Naive thymus-derived CD4-positive, alpha-beta T cell (primary cell): ENCODE measurements at regions not wholly inside any gene's neighbourhood (a gene's known extent, or its start where the extent isn't known, plus 50 kb on each side); places are given as distances from the start of the nearest gene placed in this dataset.
"Not testable (repeated sequence)": the region's sequence is repeated elsewhere in the genome, so short reads cannot be mapped to it uniquely, and the experiment has no call there.

ENCODE experiments used
- ATAC-seq: fragments of 150-1000 bp; cut with Tn5 transposase; 2 replicates; pipeline ENCODE4 v1.10.0; 2021; ENCODE audit warnings: mild to moderate bottlenecking, moderate library complexity
- CTCF ChIA-PET: fragments of 350-600 bp; sonication (Branson Sonifier 250); formaldehyde crosslinking; loops from one replicate; lab custom pipeline; 2021; ENCODE audit warnings: antibody characterized with exemption; lab: Charles Lee
- POLR2A ChIA-PET: fragments of 350-600 bp; sonication (Branson Sonifier 250); formaldehyde crosslinking; loops from one replicate; lab custom pipeline; 2021; ENCODE audit warnings: antibody characterized with exemption, inconsistent platforms; lab: Charles Lee
- DNase-seq, 9 donors: peaks; one replicate each; pipeline versions ENCODE4 v3.0.0 to v3.0.0-alpha.2; 2020 to 2022; ENCODE audit warnings: mixed read lengths in 1 of 9
- H3K27ac ChIP-seq: one replicate; pipeline ENCODE4 v1.7.0; 2013; ENCODE audit warnings: mild to moderate bottlenecking, low read depth, low read length, moderate library complexity
- H3K27me3 ChIP-seq, 2 donors: one replicate each; pipeline ENCODE4 v1.7.0; 2013; ENCODE audit warnings: low read length in 2 of 2, mild to moderate bottlenecking in 2 of 2, moderate library complexity in 2 of 2; ENCODE audit not compliant: control insufficient read depth in 2 of 2, insufficient read depth in 2 of 2
- H3K36me3 ChIP-seq, 3 experiments: 1 replicate in 2 of 3; 2 replicates in 1 of 3; pipeline ENCODE4 v1.7.0; 2013; ENCODE audit warnings: low read length in 3 of 3, mild to moderate bottlenecking in 3 of 3, moderate library complexity in 1 of 3; ENCODE audit not compliant: insufficient read depth in 3 of 3, control insufficient read depth in 2 of 3
- H3K4me1 ChIP-seq, 2 donors: one replicate each; pipeline ENCODE4 v1.7.0; 2013; ENCODE audit warnings: low read length in 2 of 2, mild to moderate bottlenecking in 2 of 2, moderate library complexity in 1 of 2; ENCODE audit not compliant: control insufficient read depth in 2 of 2, insufficient read depth in 2 of 2
- H3K4me3 ChIP-seq: 2 replicates; pipeline ENCODE4 v1.7.0; 2013; ENCODE audit warnings: mild to moderate bottlenecking, low read length
- H3K9me3 ChIP-seq, 3 experiments: 1 replicate in 2 of 3; 2 replicates in 1 of 3; pipeline ENCODE4 v1.7.0; 2013; ENCODE audit warnings: low read length in 3 of 3; ENCODE audit not compliant: control insufficient read depth in 2 of 3
- H3K27ac Mint-ChIP-seq, 9 donors: one replicate each; pipeline ENCODE4 v1.8.0; 2020 to 2022; ENCODE audit warnings: mixed read lengths in 9 of 9, mild to moderate bottlenecking in 8 of 9, moderate library complexity in 5 of 9, inconsistent platforms in 2 of 9
- H3K27me3 Mint-ChIP-seq, 5 donors: one replicate each; pipeline ENCODE4 v1.8.0; 2021 to 2022; ENCODE audit warnings: mixed read lengths in 5 of 5, mild to moderate bottlenecking in 1 of 5
- H3K36me3 Mint-ChIP-seq, 5 donors: one replicate each; pipeline ENCODE4 v1.8.0; 2020 to 2022; ENCODE audit warnings: mixed read lengths in 5 of 5, mild to moderate bottlenecking in 3 of 5, inconsistent platforms in 1 of 5
- H3K4me1 Mint-ChIP-seq, 7 donors: one replicate each; pipeline ENCODE4 v1.8.0; 2020 to 2022; ENCODE audit warnings: mixed read lengths in 7 of 7, mild to moderate bottlenecking in 3 of 7, inconsistent platforms in 1 of 7
- H3K4me3 Mint-ChIP-seq, 10 donors: one replicate each; pipeline ENCODE4 v1.8.0; 2020 to 2022; ENCODE audit warnings: mild to moderate bottlenecking in 10 of 10, mixed read lengths in 10 of 10, moderate library complexity in 6 of 10, inconsistent platforms in 2 of 10
- H3K9me3 Mint-ChIP-seq, 11 donors: one replicate each; pipeline ENCODE4 v1.8.0; 2020 to 2022; ENCODE audit warnings: mixed read lengths in 11 of 11, mild to moderate bottlenecking in 4 of 11, inconsistent platforms in 1 of 11, moderate library complexity in 1 of 11
- intact Hi-C, 2 donors: fragments of 100-400 bp; cut with micrococcal nuclease; formaldehyde crosslinking; loops; one replicate each; pipeline ENCODE4 v1.15.1; 2023

- no peaks in the 10 kb centered on the region for H3K27me3 ChIP-seq
- ChIA-PET POLR2A (no interaction called here), CTCF (no interaction called here)
- H3K36me3 ChIP-seq = no peaks in the 10 kb centered on the region
- Mint-ChIP-seq H3K4me1 (no peaks in the 10 kb centered on the region), H3K36me3 (no peaks in the 10 kb centered on the region), H3K4me3 (no peak overlapping the region), H3K27me3 (no peaks in the 10 kb centered on the region), H3K27ac (no peak overlapping the region), H3K9me3 (peaks cover 0 to 28% (median 12%) of the 10 kb centered on the region in 11 donors)
- ATAC-seq (no peak), DNase-seq (no peak)
- H3K4me1 ChIP-seq = no peaks in the 10 kb centered on the region
- no peak overlapping the region for H3K27ac ChIP-seq
- intact Hi-C loops = no loop called here
- no peak overlapping the region for H3K4me3 ChIP-seq
- no peaks in the 10 kb centered on the region for H3K9me3 ChIP-seq
These were observed 1503.9 kb downstream of the DPP10 start for GRCh38 chr2:115946341-115946740.

- Histone ChIP-seq H3K4me1 (no peaks in the 10 kb centered on the region), H3K4me3 (no peak overlapping the region), H3K9me3 (no peaks in the 10 kb centered on the region), H3K27me3 (no peaks in the 10 kb centered on the region), H3K27ac (no peak overlapping the region), H3K36me3 (no peaks in the 10 kb centered on the region)
- ATAC-seq (no peak), DNase-seq (no peak)
- H3K36me3 Mint-ChIP-seq = no peaks in the 10 kb centered on the region
- H3K27me3 Mint-ChIP-seq = no peaks in the 10 kb centered on the region
- CTCF ChIA-PET = no interaction called here
- intact Hi-C loops = no loop called here
- no peak overlapping the region for H3K27ac Mint-ChIP-seq
- H3K9me3 Mint-ChIP-seq = peaks cover 0 to 28% (median 11%) of the 10 kb centered on the region in 11 donors
- POLR2A ChIA-PET = no interaction called here
- H3K4me3 Mint-ChIP-seq = no peak overlapping the region
- no peaks in the 10 kb centered on the region for H3K4me1 Mint-ChIP-seq
These were observed 1504.5 kb downstream of the DPP10 start for GRCh38 chr2:115946891-115947290.

- intact Hi-C loops = no loop called here
- CTCF ChIA-PET = no interaction called here
- POLR2A ChIA-PET = no interaction called here
- ATAC-seq = no peak
- Mint-ChIP-seq H3K36me3 (no peaks in the 10 kb centered on the region), H3K27me3 (no peaks in the 10 kb centered on the region), H3K9me3 (peaks cover 2 to 38% (median 15%) of the 10 kb centered on the region in 11 donors), H3K4me1 (no peaks in the 10 kb centered on the region), H3K4me3 (no peak overlapping the region), H3K27ac (no peak overlapping the region)
- Histone ChIP-seq H3K9me3 (no peaks in the 10 kb centered on the region), H3K36me3 (no peaks in the 10 kb centered on the region), H3K27ac (no peak overlapping the region), H3K27me3 (no peaks in the 10 kb centered on the region), H3K4me3 (no peak overlapping the region), H3K4me1 (no peaks in the 10 kb centered on the region)
- DNase-seq = no peak
These were observed 1534.5 kb downstream of the DPP10 start for GRCh38 chr2:115976916-115977315.

- intact Hi-C loops = no loop called here
- no peak for DNase-seq
- H3K27ac ChIP-seq = no peak overlapping the region
- Mint-ChIP-seq H3K4me1 (no peaks in the 10 kb centered on the region), H3K36me3 (no peaks in the 10 kb centered on the region), H3K27ac (no peak overlapping the region), H3K27me3 (no peaks in the 10 kb centered on the region), H3K9me3 (peaks cover 3 to 35% (median 19%) of the 10 kb centered on the region in 11 donors), H3K4me3 (no peak overlapping the region)
- ChIA-PET POLR2A (no interaction called here), CTCF (no interaction called here)
- no peak for ATAC-seq
- no peaks in the 10 kb centered on the region for H3K9me3 ChIP-seq
- H3K4me1 ChIP-seq = no peaks in the 10 kb centered on the region
- no peaks in the 10 kb centered on the region for H3K27me3 ChIP-seq
- H3K4me3 ChIP-seq = no peak overlapping the region
- no peaks in the 10 kb centered on the region for H3K36me3 ChIP-seq
These were observed 1556.6 kb downstream of the DPP10 start for GRCh38 chr2:115999039-115999438.

GRCh38 chr2:116023026-116023425 is 1580.6 kb downstream of the DPP10 start:
- Histone ChIP-seq H3K36me3 (no peaks in the 10 kb centered on the region), H3K27ac (no peak overlapping the region), H3K9me3 (no peaks in the 10 kb centered on the region), H3K4me3 (no peak overlapping the region), H3K27me3 (no peaks in the 10 kb centered on the region), H3K4me1 (no peaks in the 10 kb centered on the region)
- Mint-ChIP-seq H3K4me3 (no peak overlapping the region), H3K4me1 (no peaks in the 10 kb centered on the region), H3K27me3 (no peaks in the 10 kb centered on the region), H3K9me3 (peaks cover 0 to 32% (median 5%) of the 10 kb centered on the region in 11 donors), H3K27ac (no peak overlapping the region), H3K36me3 (no peaks in the 10 kb centered on the region)
- DNase-seq (no peak), ATAC-seq (no peak)
- POLR2A ChIA-PET = no interaction called here
- CTCF ChIA-PET = no interaction called here
- intact Hi-C loops = no loop called here

GRCh38 chr2:116038758-116039157 is 1596.3 kb downstream of the DPP10 start:
- H3K9me3 Mint-ChIP-seq = peaks cover 5 to 25% (median 10%) of the 10 kb centered on the region in 11 donors
- H3K4me3 ChIP-seq, H3K36me3 Mint-ChIP-seq, H3K9me3 ChIP-seq, intact Hi-C loops, CTCF ChIA-PET, H3K27ac ChIP-seq, H3K27me3 ChIP-seq, H3K4me3 Mint-ChIP-seq, ATAC-seq, POLR2A ChIA-PET, H3K27ac Mint-ChIP-seq, H3K36me3 ChIP-seq, H3K27me3 Mint-ChIP-seq, H3K4me1 ChIP-seq, H3K4me1 Mint-ChIP-seq, DNase-seq: not testable (repeated sequence)

- ChIA-PET POLR2A (no interaction called here), CTCF (no interaction called here)
- H3K27me3 ChIP-seq = no peaks in the 10 kb centered on the region
- no peaks in the 10 kb centered on the region for H3K36me3 ChIP-seq
- H3K9me3 Mint-ChIP-seq = peaks cover 4 to 27% (median 11%) of the 10 kb centered on the region in 11 donors
- no peaks in the 10 kb centered on the region for H3K9me3 ChIP-seq
- H3K4me1 ChIP-seq = no peaks in the 10 kb centered on the region
- no peaks in the 10 kb centered on the region for H3K27me3 Mint-ChIP-seq
- no peak for ATAC-seq
- no peak overlapping the region for H3K4me3 ChIP-seq
- H3K4me3 Mint-ChIP-seq = no peak overlapping the region
- no peak overlapping the region for H3K27ac Mint-ChIP-seq
- DNase-seq = no peak
- H3K36me3 Mint-ChIP-seq = no peaks in the 10 kb centered on the region
- no peaks in the 10 kb centered on the region for H3K4me1 Mint-ChIP-seq
- intact Hi-C loops = no loop called here
- H3K27ac ChIP-seq = no peak overlapping the region
These were observed 1600.1 kb downstream of the DPP10 start for GRCh38 chr2:116042530-116042929.
